Stimulated activated CD4-positive, alpha-beta T cell treated with anti-CD3 and anti-CD28 coated beads, Interleukin-1b, Interleukin-23, amount 100 ng/mL, for 4 hours (primary cell): ENCODE measurements at regions not wholly inside any gene's neighbourhood (a gene's known extent, or its start where the extent isn't known, plus 50 kb on each side); places are given as distances from the start of the nearest gene placed in this dataset.

Experiments used
- DNase-seq, 2 donors: peaks; one replicate each; pipeline ENCODE4 v3.0.0-alpha.2; 2020; ENCODE audit warnings: low read depth in 2 of 2

GRCh38 chr3:9301091-9301490, 51.6 kb upstream of the SRGAP3 start:
- no peak for DNase-seq

DNA sequence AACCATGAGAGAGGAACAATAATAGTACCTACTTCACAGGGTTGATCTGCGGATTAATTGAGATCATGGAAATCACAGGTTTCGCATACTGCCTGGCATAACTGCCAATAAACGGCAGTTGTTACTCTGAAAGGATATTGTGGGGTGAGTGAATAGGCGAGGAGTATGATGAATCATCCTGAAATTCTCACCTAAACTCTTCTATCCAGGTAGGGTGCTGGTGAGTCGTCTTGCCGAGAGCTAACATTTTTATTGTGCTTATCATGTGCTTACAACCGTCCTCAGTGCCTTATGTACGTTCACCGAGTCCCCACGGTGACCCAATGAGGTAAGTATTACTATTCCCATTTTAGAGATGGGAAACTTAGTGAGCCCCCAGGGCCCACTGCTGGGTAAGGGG, 52.4 kb upstream of the SRGAP3 start:
- no peak for DNase-seq

- peak; percentile 74 to 77 for DNase-seq
Measured at GRCh38 chr3:9302425-9303181, 53.2 kb upstream of the SRGAP3 start.

GRCh38 chr3:9308298-9308990, 54.4 kb upstream of the THUMPD3 start:
- DNase-seq, result no peak

- no peak for DNase-seq
Measured at GRCh38 chr3:9310043-9310442, 52.8 kb upstream of the THUMPD3 start.

GRCh38 chr3:9311228-9311627, 51.6 kb upstream of the THUMPD3 start:
- no peak for DNase-seq
